Calu3 (cell line): ENCODE measurements at regions not wholly inside any gene's neighbourhood (a gene's known extent, or its start where the extent isn't known, plus 50 kb on each side); places are given as distances from the start of the nearest gene placed in this dataset.

Source experiments
- BruUV-seq: library from RNA; stranded (reverse); fragments of 400-500 nt; replicated peaks from 2 replicates; lab custom pipeline; 2021; lab: Mats Ljungman, UMichigan
- CTCF ChIA-PET: fragments of 300-600 bp; sonication (Branson Sonifier 250); formaldehyde crosslinking; loops from one replicate; lab custom pipeline; 2022; ENCODE audit warnings: antibody characterized with exemption; lab: Charles Lee
- DNase-seq: peaks from one replicate; pipeline ENCODE4 v3.0.0; 2022
- H3K27ac Mint-ChIP-seq: one replicate; pipeline ENCODE4 v1.8.0; 2022; ENCODE audit warnings: mixed read lengths; ENCODE audit not compliant: unreplicated experiment
- H3K27me3 Mint-ChIP-seq: one replicate; pipeline ENCODE4 v1.8.0; 2022; ENCODE audit warnings: mixed read lengths; ENCODE audit not compliant: unreplicated experiment
- H3K36me3 Mint-ChIP-seq: one replicate; pipeline ENCODE4 v1.8.0; 2022; ENCODE audit warnings: mild to moderate bottlenecking, moderate library complexity, mixed read lengths; ENCODE audit not compliant: insufficient read depth, unreplicated experiment
- H3K4me1 Mint-ChIP-seq: one replicate; pipeline ENCODE4 v1.8.0; 2022; ENCODE audit warnings: mild to moderate bottlenecking, low read depth, mixed read lengths; ENCODE audit not compliant: unreplicated experiment
- H3K4me3 Mint-ChIP-seq: one replicate; pipeline ENCODE4 v1.8.0; 2022; ENCODE audit warnings: mild to moderate bottlenecking, low read depth, moderate library complexity, mixed read lengths; ENCODE audit not compliant: unreplicated experiment
- H3K9me3 Mint-ChIP-seq: one replicate; pipeline ENCODE4 v1.8.0; 2022; ENCODE audit warnings: low read depth, mixed read lengths; ENCODE audit not compliant: unreplicated experiment
- CTCF ChIP-seq: fragments of 200-600 bp; IDR thresholded peaks from one replicate; pipeline ENCODE4 v1.8.0; 2022; ENCODE audit warnings: antibody characterized with exemption; ENCODE audit not compliant: unreplicated experiment
- intact Hi-C: fragments of 100-400 bp; cut with micrococcal nuclease; formaldehyde crosslinking; loops from one replicate; pipeline ENCODE4 v1.10.0; 2022; ENCODE audit not compliant: unreplicated experiment

DNA sequence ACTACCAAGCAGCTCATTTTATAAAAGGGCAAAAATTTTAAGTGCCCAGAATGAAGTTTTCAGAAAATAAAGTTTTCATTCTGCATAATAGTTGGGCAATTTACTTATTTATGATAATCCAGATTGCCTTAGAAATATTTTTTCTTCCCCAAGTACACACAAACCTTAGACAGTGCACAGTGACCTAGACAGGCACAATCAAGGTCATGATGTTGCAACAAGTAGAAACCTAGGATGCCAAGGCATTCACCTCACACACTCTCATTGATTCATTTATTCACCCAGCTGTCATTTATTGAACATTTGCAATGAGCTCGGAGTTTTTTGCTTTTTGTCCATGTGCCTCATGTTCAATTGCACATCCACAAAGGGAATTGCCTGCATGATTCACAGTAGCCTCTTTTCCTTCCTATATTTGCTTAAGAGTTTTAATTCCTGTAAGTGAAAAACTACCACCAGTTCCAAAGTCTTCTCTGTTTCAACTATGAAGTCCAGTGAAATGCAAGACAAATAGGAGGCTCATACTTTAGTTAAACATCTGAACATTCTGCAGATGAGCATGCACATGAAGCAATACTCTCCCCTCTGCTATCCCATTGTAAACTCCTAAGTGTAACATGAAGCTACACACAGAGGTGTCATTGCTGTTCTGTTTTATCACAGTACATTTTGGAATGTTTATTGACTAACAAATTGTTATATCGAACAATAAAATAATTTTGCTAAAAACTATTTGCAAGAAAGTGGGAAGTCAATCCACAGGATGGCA lies 122.9 kb downstream of the HINT1 start:
- H3K4me3 Mint-ChIP-seq: no peak overlapping the region
- no TSS peak for BruUV-seq
- H3K27me3 Mint-ChIP-seq: peaks cover 8% of the 10 kb centered on the region
- TF ChIP-seq CTCF: no peak
- CTCF ChIA-PET: no interaction called here
- H3K9me3 Mint-ChIP-seq: peaks cover 3% of the 10 kb centered on the region
- no peaks in the 10 kb centered on the region for H3K4me1 Mint-ChIP-seq
- intact Hi-C loops: no loop called here
- H3K27ac Mint-ChIP-seq: no peak overlapping the region
- no peak for DNase-seq
- H3K36me3 Mint-ChIP-seq: no peaks in the 10 kb centered on the region

DNA sequence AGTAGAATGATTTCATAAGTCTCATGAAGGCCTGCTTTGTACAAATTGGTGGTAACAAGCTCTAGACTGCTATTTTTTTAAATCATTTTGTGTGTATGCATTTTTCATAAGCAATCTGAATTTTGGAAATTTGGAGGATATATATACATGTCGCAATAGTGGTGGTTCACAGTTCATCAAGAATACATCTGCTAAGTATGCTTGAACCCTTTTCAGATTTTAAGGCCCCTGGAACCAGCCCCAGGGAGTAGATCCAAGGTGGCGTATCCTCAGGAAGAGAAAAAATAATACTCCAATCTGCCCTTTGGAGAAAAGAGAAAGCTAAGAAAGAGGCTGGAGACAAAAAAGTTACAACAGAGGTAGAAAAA lies 141.6 kb downstream of the HINT1 start:
- Mint-ChIP-seq H3K9me3 (no peaks in the 10 kb centered on the region), H3K36me3 (no peaks in the 10 kb centered on the region), H3K4me1 (peaks cover 8% of the 10 kb centered on the region), H3K27ac (no peak overlapping the region), H3K27me3 (no peaks in the 10 kb centered on the region), H3K4me3 (no peak overlapping the region)
- no peak for DNase-seq
- intact Hi-C loops: no loop called here
- TF ChIP-seq CTCF: no peak
- BruUV-seq: no TSS peak
- CTCF ChIA-PET: no interaction called here

GRCh38 chr5:131022811-131023497 lies 142.1 kb downstream of the HINT1 start:
- no peak for DNase-seq
- Mint-ChIP-seq H3K27me3 (no peaks in the 10 kb centered on the region), H3K4me1 (peaks cover 8% of the 10 kb centered on the region), H3K9me3 (no peaks in the 10 kb centered on the region), H3K36me3 (no peaks in the 10 kb centered on the region), H3K4me3 (no peak overlapping the region), H3K27ac (no peak overlapping the region)
- intact Hi-C loops: no loop called here
- TF ChIP-seq CTCF: no peak
- CTCF ChIA-PET: no interaction called here
- BruUV-seq: no TSS peak

DNA sequence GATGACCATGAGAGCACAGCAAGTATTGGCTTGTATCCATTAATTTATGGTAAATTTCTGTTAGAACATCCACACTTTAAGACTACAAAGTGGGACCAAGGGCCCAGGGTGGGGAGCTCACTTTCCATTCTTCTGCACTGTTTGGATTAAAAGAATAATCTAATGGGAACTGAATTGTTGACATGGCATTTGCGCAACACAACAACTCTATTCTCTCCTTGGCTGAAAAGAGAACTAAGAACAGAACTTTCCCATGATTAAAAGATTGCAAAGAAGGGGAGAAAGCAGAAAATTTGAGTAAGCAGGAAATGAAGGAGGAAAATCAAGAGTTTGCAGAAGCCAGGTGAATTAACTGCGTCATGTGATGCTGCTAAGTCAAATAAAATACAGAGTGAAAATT lies 143.4 kb downstream of the HINT1 start:
- no peak for TF ChIP-seq CTCF
- Mint-ChIP-seq H3K27me3 (no peaks in the 10 kb centered on the region), H3K27ac (no peak overlapping the region), H3K36me3 (no peaks in the 10 kb centered on the region), H3K4me3 (no peak overlapping the region), H3K9me3 (no peaks in the 10 kb centered on the region), H3K4me1 (peaks cover 8% of the 10 kb centered on the region)
- intact Hi-C loops: no loop called here
- BruUV-seq: no TSS peak
- CTCF ChIA-PET: no interaction called here
- DNase-seq: no peak
